NCI-H2081 (cell line): ENCODE measurements at regions not wholly inside any gene's neighbourhood (a gene's known extent, or its start where the extent isn't known, plus 50 kb on each side); places are given as distances from the start of the nearest gene placed in this dataset.
"Not testable (repeated sequence)": the region's sequence is repeated elsewhere in the genome, so short reads cannot be mapped to it uniquely, and the experiment has no call there.

Experiments used
- DNase-seq, 2 experiments: peaks; one replicate each; lab custom pipeline; 2025; lab: John Stamatoyannopoulos, UW

DNA sequence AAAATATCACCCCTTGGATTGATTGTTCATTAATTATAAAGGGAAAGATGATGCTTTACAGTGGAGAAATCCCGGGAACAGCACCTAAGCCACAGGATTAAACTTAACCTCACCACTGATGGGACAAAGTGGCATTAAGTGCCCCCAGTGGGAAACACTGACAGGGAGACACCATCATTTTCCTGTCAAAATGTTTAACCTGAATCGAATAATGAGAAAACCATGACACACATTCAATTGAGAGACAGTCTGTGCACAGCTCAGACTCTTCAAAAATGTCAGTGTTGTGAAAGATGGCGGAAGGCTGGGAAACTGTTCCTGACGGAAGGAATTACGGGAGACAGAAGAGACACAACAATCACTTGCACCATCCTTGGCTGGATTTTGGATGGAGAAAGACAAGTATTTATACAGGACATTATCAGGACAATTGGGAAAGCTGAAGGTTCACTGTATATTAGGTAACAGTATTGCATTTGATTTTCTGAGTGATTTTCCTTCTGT, 111.8 kb upstream of the ASB18 start:
- no peak for DNase-seq

GRCh38 chr2:236376566-236377244, 112.5 kb upstream of the ASB18 start:
- DNase-seq: peak in 1 of 2 experiments; percentile 26

DNA sequence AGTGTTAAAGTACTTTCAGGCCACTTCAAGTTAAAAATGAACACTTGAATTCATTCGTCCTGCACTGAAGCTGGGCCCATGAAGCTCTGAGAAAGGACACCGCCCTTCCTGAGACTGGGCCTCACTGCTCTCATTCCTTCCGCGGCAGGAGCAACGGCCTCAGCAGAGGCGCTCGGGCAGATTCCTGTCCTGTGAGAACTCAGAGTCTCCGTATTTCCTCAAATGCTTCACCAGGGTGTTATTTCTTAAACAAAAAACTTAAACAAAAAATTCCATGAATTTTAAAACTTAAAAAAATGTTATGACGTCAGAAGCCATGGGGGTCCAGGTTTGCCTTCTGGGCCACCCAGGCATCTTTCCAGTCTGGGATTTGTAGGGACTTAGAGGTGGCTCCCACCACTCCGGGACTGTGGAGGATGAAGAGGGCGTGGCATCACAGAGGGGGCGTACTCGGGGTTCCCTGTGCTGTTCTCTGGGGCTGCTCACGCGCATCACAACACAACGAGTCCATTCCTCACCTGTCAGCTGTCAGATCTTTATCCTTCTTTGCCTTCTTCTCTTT, 115.9 kb upstream of the ASB18 start:
- DNase-seq: no peak

DNA sequence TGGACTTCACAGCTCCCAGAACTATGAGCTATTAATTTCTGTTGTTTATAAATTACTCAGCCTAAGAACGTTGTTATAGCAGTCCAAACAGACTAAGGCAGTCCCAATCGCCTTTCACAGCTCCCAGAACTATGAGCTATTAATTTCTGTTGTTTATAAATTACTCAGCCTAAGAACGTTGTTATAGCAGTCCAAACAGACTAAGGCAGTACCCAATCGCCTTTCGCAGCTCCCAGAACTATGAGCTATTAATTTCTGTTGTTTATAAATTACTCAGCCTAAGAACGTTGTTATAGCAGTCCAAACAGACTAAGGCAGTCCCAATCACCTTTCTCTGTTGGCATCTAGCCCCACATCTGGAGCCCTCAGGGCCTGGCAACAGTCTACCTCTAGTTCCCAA, 117.0 kb upstream of the ASB18 start:
- not testable (repeated sequence) for DNase-seq

- not testable (repeated sequence) for DNase-seq
Measured at GRCh38 chr2:236389284-236390216, 125.3 kb upstream of the ASB18 start.

DNA sequence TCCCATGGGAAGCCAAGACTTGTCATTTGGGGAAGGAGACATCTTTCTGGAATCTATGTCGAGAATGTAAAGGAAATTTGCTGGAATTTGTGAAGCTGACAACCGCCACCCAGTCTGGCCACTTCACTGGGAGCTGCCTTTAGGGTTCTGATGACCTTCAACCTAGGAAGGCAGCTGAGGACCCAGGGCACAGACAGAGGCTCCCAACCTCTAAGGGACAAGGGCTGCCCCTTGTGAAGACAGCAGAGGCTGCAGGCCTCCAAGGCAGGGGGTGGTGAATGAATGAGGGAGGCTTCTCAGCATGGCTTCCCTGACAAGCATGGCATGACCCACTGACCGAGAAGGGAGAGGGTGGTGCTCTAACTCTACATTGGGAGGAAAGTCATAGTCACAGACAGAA, 128.9 kb upstream of the ASB18 start:
- no peak for DNase-seq

- DNase-seq: no peak
Measured at GRCh38 chr2:236393581-236393980, 129.4 kb upstream of the ASB18 start.

DNA sequence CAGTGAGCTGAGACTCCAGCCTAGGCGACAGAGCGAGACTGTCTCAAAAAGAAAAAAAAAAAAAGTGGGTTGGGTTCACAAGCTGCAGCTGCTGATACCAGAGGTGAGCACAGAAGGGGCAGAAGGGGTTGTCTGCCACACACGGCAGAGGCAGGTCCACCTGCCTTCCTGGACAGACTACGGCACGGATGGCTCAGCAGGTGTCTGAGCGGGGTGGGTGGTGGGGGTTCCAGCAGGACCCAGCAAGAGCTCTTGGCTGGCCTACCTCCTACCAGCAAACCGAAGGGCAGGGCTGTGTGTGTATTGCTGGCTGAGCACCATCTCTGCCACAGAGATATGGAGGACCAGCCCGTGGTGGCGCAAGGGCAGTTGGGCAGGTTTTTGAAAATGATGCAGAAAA, 130.4 kb upstream of the ASB18 start:
- DNase-seq: no peak

DNA sequence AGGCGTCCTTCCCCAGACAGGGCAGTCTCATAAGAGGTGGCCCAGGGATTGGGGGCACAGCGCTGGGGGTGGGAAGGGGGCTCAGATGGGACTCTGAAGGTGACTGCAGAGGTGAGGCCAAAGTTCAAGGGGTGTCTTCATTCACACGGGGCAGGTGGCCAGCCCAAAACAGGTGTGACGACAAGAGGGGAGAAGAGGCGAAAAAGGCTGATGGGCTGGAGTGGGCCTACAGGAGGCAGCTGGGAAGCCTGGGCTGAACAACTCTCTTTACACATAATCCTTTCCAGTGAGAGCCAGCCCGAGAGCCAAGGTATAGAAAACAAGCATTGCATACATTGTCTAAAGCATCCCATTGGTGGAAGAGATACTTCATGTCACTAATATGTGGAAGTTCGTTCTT, 130.9 kb upstream of the ASB18 start:
- DNase-seq: no peak

GRCh38 chr2:236396818-236397350, 132.7 kb upstream of the ASB18 start:
- no peak for DNase-seq

- DNase-seq: no peak
Measured at GRCh38 chr2:236397681-236398080, 133.5 kb upstream of the ASB18 start.

- DNase-seq: no peak
Measured at GRCh38 chr2:236399409-236399808, 135.2 kb upstream of the ASB18 start.

GRCh38 chr2:236400046-236400574, 135.9 kb upstream of the ASB18 start:
- no peak for DNase-seq

- no peak for DNase-seq
Measured at GRCh38 chr2:236400594-236401360, 136.6 kb upstream of the ASB18 start.

DNA sequence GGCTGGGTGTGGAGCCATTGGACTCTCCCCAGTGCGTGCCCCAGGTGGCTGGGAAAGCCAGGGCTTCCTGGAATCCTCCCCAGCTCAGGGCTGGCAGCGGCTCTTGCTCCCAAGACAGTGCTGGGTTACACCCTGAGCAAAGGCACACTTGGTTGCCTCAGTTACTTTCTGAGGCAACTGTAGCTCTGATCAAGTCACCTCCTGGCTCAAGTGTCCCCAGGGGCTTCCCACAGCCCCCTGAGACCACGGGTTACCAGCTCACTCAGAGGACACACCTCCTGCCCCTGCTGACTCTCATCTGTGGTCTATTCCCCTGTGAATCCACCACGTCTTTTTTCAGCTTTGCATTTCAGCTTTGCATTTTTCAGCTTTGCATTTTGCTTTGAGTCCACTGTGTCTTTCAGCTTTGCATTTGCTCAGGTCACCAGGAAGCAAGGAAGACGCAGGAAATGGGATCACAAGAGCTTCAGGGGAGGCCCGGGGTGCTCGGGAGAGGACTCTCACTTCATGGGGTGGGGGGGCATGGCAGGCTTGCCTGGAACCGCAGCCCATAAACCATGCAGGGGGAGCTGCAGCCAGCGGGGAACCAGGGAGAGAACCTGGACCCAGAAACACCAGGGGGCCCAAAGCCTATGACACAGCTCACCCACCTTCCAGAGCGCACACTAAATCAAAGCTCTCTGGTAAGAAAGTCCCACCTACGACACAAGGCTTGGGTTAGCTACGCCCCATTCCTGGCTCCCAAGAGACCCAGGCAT, 138.0 kb upstream of the ASB18 start:
- DNase-seq: no peak

DNA sequence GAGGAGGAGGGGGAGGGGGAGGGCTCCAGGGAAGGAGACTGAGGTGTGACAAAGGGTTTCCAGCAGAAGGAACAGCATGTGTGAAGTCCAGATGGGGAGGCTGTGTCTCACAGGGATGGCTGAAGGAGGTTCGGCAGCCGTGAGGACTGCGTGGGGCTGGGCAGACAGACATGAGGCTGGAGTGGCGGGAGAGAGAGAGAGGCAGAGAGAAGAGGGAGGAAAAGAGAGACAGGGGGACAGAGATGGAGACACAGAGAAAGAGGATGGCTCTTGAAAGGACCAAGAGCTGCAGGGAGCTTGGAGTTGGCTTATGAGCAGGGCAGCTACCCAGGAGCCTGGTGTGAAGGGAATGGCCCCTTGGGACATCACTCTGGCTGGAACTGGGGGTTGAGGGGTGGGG, 138.9 kb upstream of the ASB18 start:
- DNase-seq: no peak

DNA sequence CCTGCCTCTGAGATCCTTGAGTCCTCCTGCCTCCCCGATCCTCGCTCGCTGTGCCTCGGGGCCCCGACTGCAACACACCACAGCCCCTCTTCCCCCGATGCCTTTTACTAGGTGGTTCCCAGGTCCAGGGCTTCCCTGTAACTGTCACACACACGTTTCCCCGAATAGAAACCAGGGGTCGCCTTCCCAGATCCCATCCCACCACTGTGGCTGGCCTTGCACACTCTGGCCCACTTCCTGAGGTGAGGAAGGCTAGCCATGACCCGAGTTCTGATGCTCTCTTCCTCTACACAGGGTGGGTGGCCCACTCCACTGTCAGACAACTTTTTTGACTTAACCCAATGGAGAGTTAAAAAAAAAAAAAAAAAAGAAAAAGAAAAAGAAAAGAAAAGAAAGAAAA, 139.6 kb upstream of the ASB18 start:
- DNase-seq: no peak

DNA sequence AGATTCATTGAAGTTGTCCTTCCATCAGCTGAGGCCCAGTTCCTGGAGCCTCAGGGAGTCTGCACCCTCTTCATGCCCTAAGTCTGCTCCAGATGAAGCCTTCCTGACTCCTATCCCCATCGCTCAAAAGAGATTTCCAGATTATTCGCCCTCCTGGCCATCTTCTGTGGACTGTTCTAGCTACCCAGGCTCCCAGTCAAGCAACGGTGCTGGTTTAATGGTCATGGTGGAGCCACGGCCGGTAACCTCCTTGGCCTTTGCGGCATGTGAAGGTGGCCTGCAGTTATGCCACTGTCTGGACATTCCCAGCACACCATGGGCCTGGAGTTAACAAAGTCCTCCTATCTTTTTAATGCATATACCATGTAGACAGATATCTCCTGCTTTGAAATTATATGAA, 140.1 kb upstream of the ASB18 start:
- no peak for DNase-seq

GRCh38 chr2:236405357-236405756, 141.2 kb upstream of the ASB18 start:
- DNase-seq: no peak

DNA sequence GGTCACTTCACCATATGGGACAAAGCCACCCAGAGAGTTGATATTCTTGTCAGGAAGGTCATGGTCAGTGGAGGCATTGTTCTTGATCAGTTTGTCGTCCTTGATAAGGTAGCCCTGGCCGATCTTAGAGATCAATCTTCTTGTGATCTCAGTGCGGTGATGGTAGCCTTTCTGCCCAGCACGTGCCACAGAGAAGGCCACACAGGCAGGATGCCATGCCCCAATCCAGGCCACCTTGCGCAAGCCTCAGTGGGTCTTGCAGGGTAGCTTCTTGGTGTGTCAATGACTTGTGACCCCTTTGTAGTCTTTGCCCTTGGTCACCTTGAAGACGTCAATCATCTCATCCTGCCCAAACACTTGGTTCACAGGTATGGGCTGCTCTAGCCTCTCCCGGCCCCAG, 143.9 kb upstream of the ASB18 start:
- DNase-seq: no peak

DNA sequence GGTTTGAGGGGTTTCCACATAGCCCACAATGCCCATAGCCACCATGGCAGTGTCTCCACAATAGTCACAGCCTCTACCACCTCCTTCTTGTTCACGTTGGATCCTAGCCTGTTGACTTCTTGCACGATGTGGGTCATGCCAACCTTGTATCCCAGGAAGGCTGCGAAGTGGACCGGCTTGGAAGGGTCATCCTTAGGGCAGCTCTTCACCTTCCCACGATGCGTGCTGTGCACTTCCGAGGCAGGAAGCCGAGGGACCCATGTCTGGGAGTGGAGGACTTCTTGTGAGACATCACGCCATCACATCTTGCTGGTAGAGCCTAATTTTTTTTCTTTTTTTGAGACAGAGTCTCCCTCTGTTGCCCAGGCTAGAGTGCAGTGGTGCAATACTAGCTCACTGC, 144.6 kb upstream of the ASB18 start:
- no peak for DNase-seq
